Effector memory CD4-positive, alpha-beta T cell (primary cell): ENCODE measurements at regions not wholly inside any gene's neighbourhood (a gene's known extent, or its start where the extent isn't known, plus 50 kb on each side); places are given as distances from the start of the nearest gene placed in this dataset.

Source experiments
- DNase-seq, 3 donors: peaks; one replicate each; pipeline ENCODE4 v3.0.0-alpha.2; 2020
- H3K27ac ChIP-seq: 2 replicates; pipeline ENCODE4 v1.7.0; 2013; ENCODE audit warnings: mild to moderate bottlenecking, low read length, moderate library complexity; ENCODE audit not compliant: insufficient read depth, poor library complexity, severe bottlenecking
- H3K27me3 ChIP-seq: replicated peaks from 2 replicates; pipeline ENCODE4 v1.7.0; 2013; ENCODE audit warnings: mild to moderate bottlenecking, low read length; ENCODE audit not compliant: insufficient read depth, control insufficient read depth, poor library complexity, severe bottlenecking
- H3K36me3 ChIP-seq: 2 replicates; pipeline ENCODE4 v1.7.0; 2013; ENCODE audit warnings: mild to moderate bottlenecking, low read length, moderate library complexity; ENCODE audit not compliant: control insufficient read depth, insufficient read depth
- H3K4me1 ChIP-seq: 2 replicates; pipeline ENCODE4 v1.7.0; 2013; ENCODE audit warnings: low read length, mild to moderate bottlenecking; ENCODE audit not compliant: control insufficient read depth, insufficient read depth, poor library complexity, severe bottlenecking
- H3K4me3 ChIP-seq: 2 replicates; pipeline ENCODE4 v1.7.0; 2013; ENCODE audit warnings: low read length, low read depth, mild to moderate bottlenecking; ENCODE audit not compliant: insufficient read depth, poor library complexity, severe bottlenecking
- H3K9me3 ChIP-seq: 2 replicates; pipeline ENCODE4 v1.7.0; 2013; ENCODE audit warnings: mild to moderate bottlenecking, low read length, moderate library complexity; ENCODE audit not compliant: control insufficient read depth

DNA sequence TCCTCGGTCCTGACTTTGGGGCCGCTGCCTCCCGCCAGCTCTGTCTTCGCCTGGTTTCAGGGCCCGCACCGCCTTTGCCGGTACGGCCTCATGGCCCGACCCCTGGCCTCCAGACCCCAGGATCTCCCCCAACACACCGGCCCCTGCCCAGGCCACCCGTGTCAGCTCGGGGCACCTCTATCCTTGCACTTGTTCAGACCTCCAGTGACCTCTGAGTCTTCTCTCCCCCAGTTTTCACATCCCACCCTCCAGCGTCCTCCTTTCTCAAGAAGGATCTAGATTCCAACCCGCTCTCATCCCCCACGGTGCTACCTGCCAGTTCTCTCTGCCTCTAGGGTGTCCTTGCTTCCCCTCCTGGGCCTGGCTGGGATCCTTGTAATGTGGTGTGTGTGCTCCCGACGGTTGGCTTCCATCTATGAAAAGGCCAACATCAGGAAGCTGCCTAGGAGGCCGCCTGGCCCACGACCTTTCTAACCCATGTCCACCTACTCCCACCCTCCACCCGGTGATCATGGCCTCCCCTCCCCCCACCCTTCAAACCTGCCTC is 61.1 kb downstream of the SPATA31C2 start:
- Histone ChIP-seq H3K27ac (no peak overlapping the region), H3K27me3 (no peaks in the 10 kb centered on the region), H3K36me3 (no peaks in the 10 kb centered on the region), H3K4me3 (peak overlapping the region; percentile 54), H3K9me3 (no peaks in the 10 kb centered on the region), H3K4me1 (peaks cover 5% of the 10 kb centered on the region)
- DNase-seq = no peak

- no peak overlapping the region for H3K27ac ChIP-seq
- no peak for DNase-seq
- no peaks in the 10 kb centered on the region for H3K9me3 ChIP-seq
These were observed 61.8 kb downstream of the SPATA31C2 start for GRCh38 chr9:88076286-88077070.

GRCh38 chr9:88075966-88076285 is 62.3 kb downstream of the SPATA31C2 start:
- Histone ChIP-seq H3K27me3 (peaks cover 7% of the 10 kb centered on the region), H3K36me3 (no peaks in the 10 kb centered on the region), H3K27ac (no peak overlapping the region), H3K4me1 (peaks cover 5% of the 10 kb centered on the region), H3K4me3 (peak overlapping the region; percentile 54), H3K9me3 (no peaks in the 10 kb centered on the region)
- DNase-seq = no peak

More at GRCh38 chr9:88076286-88077070, 61.8 kb downstream of the SPATA31C2 start:
- Histone ChIP-seq H3K36me3 (no peaks in the 10 kb centered on the region), H3K27me3 (peaks cover 5% of the 10 kb centered on the region), H3K4me1 (peaks cover 5% of the 10 kb centered on the region), H3K4me3 (peak overlapping the region; percentile 54)

GRCh38 chr9:88075506-88075905 is 62.8 kb downstream of the SPATA31C2 start:
- Histone ChIP-seq H3K27ac (no peak overlapping the region), H3K4me1 (peaks cover 5% of the 10 kb centered on the region), H3K4me3 (no peak overlapping the region), H3K36me3 (no peaks in the 10 kb centered on the region), H3K27me3 (peaks cover 7% of the 10 kb centered on the region), H3K9me3 (no peaks in the 10 kb centered on the region)
- no peak for DNase-seq

DNA sequence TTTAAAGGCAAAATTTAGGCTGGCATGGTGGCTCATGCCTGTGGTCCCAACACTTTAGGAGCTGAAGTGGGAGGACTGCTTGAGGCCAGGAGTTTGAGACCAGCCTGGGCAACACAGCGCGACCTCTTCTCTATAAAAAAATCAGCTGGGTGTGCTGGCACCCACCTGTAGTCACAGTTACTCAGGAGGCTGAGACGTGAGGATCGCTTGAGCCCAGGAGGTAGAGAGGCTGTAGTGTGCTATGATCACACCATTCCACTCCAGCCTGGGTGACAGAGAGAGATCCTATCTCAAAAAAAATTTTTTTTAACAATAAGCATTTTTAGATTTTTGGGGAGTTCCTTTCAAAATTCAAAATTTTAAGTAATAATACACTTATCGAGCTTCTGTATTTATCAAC is 63.3 kb downstream of the SPATA31C2 start:
- Histone ChIP-seq H3K27me3 (peaks cover 7% of the 10 kb centered on the region), H3K27ac (no peak overlapping the region), H3K9me3 (no peaks in the 10 kb centered on the region), H3K36me3 (no peaks in the 10 kb centered on the region), H3K4me1 (peaks cover 5% of the 10 kb centered on the region), H3K4me3 (no peak overlapping the region)
- DNase-seq = no peak

- Histone ChIP-seq H3K9me3 (no peaks in the 10 kb centered on the region), H3K4me1 (peaks cover 5% of the 10 kb centered on the region), H3K4me3 (no peak overlapping the region), H3K36me3 (no peaks in the 10 kb centered on the region), H3K27ac (no peak overlapping the region), H3K27me3 (peaks cover 7% of the 10 kb centered on the region)
- DNase-seq = no peak
These were observed 65.4 kb downstream of the SPATA31C2 start for GRCh38 chr9:88072831-88073375.

DNA sequence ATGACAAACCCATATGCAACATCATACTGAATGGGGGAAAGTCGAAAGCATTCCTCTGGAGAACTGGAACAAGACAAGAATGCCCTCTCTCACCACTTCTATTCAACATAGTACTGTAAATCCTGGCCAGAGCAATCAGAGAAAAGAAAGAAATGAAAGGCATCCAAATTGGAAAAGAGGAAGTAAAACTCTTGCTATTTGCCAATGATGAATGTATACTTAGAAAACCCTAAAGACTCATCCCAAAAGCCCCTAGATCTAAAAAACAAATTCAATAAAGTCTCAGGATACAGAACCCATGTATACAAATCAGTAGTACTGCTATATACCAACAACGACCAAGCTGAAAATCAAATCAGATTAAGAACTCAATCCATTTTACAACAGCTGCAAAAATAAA is 66.9 kb downstream of the SPATA31C2 start:
- no peak for DNase-seq
- peaks cover 5% of the 10 kb centered on the region for H3K4me1 ChIP-seq
- H3K4me3 ChIP-seq = no peak overlapping the region
- H3K27me3 ChIP-seq = peaks cover 7% of the 10 kb centered on the region
- H3K27ac ChIP-seq = no peak overlapping the region
- H3K9me3 ChIP-seq = no peaks in the 10 kb centered on the region
- no peaks in the 10 kb centered on the region for H3K36me3 ChIP-seq

GRCh38 chr9:88065619-88066018 is 72.7 kb downstream of the SPATA31C2 start:
- Histone ChIP-seq H3K27ac (no peak overlapping the region), H3K4me1 (no peaks in the 10 kb centered on the region), H3K4me3 (no peak overlapping the region), H3K9me3 (no peaks in the 10 kb centered on the region), H3K36me3 (no peaks in the 10 kb centered on the region), H3K27me3 (no peaks in the 10 kb centered on the region)
- DNase-seq = no peak

- H3K27ac ChIP-seq = no peak overlapping the region
- H3K36me3 ChIP-seq = no peaks in the 10 kb centered on the region
- DNase-seq = no peak
- H3K4me3 ChIP-seq = no peak overlapping the region
- H3K9me3 ChIP-seq = no peaks in the 10 kb centered on the region
- H3K4me1 ChIP-seq = no peaks in the 10 kb centered on the region
- no peaks in the 10 kb centered on the region for H3K27me3 ChIP-seq
These were observed 73.7 kb downstream of the SPATA31C2 start for GRCh38 chr9:88064554-88064953.

DNA sequence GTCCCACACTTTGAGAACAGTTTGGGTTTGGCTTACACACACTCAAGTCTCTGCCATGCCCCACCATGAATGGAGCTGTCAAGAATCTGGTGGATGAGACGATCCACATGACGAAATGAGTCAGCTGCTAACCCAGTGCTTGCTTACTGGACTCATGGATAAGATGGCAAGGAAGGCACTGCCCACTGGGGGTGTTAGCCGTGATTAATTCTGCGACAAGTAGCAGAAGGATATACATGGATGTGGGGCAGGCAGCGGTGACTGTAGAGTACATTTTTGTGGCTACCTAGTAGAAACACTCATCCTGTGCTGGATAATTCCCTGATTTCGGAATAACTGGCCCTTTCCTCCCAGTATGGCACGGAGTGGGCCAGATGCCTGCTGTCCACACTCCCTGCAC is 77.5 kb downstream of the SPATA31C2 start:
- Histone ChIP-seq H3K4me1 (no peaks in the 10 kb centered on the region), H3K4me3 (no peak overlapping the region), H3K27me3 (no peaks in the 10 kb centered on the region), H3K27ac (no peak overlapping the region), H3K9me3 (no peaks in the 10 kb centered on the region), H3K36me3 (no peaks in the 10 kb centered on the region)
- DNase-seq = no peak
